PFSK-1 (cell line): ENCODE measurements at regions not wholly inside any gene's neighbourhood (a gene's known extent, or its start where the extent isn't known, plus 50 kb on each side); places are given as distances from the start of the nearest gene placed in this dataset.

Experiments
- FOXP2 ChIP-seq: optimal IDR thresholded peaks from 2 replicates; pipeline ENCODE3; 2011; ENCODE audit warnings: borderline replicate concordance, control low read depth, inconsistent platforms; ENCODE audit not compliant: insufficient read depth; ENCODE audit errors: extremely low read length, extremely low read depth
- POLR2AphosphoS5 ChIP-seq: IDR thresholded peaks from 2 replicates; pipeline ENCODE4 v1.6.1; 2012; ENCODE audit warnings: low read depth, mild to moderate bottlenecking, control low read depth, low read length, moderate library complexity
- REST ChIP-seq, 2 experiments: IDR thresholded peaks; 2 replicates each; pipeline versions ENCODE4 v1.6.1 to v1.8.0; 2011 to 2012; ENCODE audit warnings: low read depth in 2 of 2, low read length in 2 of 2, control low read depth in 1 of 2, inconsistent platforms in 1 of 2, mild to moderate bottlenecking in 1 of 2, moderate library complexity in 1 of 2; ENCODE audit not compliant: insufficient read depth in 1 of 2
- SIN3A ChIP-seq: IDR thresholded peaks from 2 replicates; pipeline ENCODE4 v1.6.1; 2012; ENCODE audit warnings: mild to moderate bottlenecking, low read length, moderate library complexity, borderline replicate concordance; ENCODE audit not compliant: insufficient read depth
- TAF1 ChIP-seq: IDR thresholded peaks from 2 replicates; pipeline ENCODE4 v1.6.1; 2012; ENCODE audit warnings: low read length, control low read depth, borderline replicate concordance; ENCODE audit not compliant: insufficient read depth

DNA sequence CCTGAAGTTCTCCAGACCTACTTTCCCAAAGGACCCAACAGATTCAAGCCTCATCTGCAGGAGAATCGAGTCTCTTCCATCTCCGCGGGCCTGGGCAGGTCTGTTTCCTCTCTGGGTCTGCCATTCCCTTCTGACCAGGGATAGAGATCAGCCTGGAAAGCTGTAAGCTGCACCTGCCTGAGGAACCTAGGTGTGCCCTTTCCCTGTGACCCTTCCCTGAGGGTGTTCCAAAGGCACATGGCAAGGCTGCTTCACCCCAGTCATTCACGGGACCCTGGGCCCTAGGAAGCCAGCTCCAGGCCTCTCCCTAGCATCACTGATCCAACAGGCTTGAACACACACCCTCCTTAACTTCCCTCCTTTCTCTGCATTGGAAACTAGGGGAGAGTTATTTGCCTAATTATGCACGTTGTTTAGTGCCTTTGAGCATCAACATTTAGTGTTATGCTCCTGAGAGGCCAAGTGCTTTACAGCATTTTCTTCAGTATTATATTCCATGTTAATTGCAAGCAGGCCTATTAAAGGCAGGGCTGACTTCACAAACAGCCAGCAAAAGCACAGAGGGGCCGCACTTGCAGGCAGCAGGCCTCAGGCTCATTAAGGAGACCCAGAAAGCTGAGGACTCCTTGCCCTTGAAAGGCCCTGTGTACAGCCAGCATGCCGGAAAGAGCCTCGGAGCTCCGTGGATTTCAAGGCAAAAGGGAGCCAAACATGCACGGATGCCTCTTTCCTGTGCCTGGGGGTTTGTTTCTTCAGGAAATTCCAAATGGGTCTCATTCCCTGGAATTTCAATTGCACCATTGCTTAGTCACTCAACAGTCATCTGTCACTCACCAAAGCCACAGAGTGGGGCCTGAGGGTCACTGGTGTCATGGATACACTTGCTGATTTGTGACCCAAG is 91.0 kb upstream of the FAM20C start:
- TF ChIP-seq TAF1 (no peak), REST (IDR thresholded peaks at IDR 0.05; ENCODE audit: insufficient read depth in 1 of 2, low read depth in 2 of 2, low read length in 2 of 2) (no peak), POLR2AphosphoS5 (no peak), SIN3A (no peak), FOXP2 (no peak)
